NCI-H2227 (cell line): ENCODE measurements at regions not wholly inside any gene's neighbourhood (a gene's known extent, or its start where the extent isn't known, plus 50 kb on each side); places are given as distances from the start of the nearest gene placed in this dataset.
A peak's percentile ranks its signal among the peaks of the same experiment; 100 is the strongest.
"Not testable (repeated sequence)": the region's sequence is repeated elsewhere in the genome, so short reads cannot be mapped to it uniquely, and the experiment has no call there.

Experiments used
- DNase-seq: peaks from one replicate; lab custom pipeline; 2025; ENCODE audit not compliant: unreplicated experiment; lab: John Stamatoyannopoulos, UW

DNA sequence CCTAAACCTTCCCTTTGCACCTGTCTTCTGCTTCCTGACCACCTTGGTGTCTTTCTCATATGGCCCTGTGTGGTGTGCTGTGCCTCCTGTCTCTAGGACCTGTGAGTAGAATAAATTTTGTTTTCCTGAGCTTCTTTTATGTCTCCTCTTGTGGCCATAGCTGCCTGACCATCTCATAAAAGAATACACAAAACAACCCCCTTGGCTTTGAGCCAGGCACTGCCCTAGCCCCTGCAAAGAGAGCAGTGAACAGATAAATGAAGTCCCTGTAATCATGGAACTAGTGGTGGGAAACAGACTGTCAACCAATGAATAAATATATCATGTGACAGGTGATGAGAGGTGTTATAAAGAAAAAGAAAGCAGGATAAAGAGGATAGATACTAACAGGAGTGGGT lies 485.1 kb downstream of the CSNK1G3 start:
- DNase-seq: peak; percentile 18

DNA sequence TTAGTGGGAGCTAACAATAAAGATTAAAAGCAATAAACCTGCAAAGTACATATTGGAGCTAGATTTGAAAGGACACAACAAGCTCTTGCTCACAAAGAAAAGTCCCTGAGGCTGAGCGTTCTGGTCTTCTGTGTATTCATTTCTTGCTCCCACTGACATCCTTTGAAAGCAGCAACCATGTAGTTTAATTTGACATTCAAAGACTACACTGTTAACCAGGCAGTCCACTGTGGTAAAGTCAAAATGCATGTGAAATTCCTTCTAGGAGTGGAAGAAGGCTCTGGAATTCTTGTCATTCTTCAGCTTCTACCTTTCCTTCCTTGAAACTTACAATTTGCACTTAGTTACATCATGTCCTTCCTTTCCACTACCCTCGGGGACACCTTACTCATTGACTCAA lies 480.7 kb downstream of the CSNK1G3 start:
- no peak for DNase-seq

GRCh38 chr5:123987956-123988355 lies 476.0 kb downstream of the CSNK1G3 start:
- DNase-seq: no peak

DNA sequence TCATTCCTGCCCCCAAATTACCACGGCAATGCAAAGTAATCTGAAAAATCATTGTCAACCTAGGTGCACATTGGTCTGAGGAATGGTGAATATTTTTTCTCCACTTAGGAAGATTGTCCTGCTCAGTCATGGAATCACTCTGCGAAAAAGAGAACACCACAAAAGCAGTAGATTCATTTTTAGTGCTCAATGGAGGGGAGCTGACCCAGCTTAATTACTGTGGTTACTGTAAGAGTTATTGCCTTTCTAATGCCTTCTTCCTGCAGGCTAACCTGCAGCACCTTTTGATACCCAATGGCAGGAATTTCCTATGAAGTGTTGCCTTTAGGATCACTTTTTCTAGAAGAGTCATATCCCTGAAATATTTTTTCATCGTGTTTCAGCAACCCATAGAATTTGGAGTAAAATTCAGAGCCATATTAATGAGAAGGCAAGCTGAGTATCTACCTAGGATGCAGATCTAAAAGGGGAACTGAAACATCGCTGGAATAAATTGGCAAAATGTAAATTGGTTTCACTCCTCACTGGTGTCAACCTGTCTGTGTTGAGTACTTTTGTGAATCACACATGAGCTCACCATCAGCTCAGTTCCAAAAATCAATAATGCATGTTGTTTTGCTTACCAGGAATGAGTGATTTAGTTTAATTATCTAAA lies 464.5 kb downstream of the CSNK1G3 start:
- no peak for DNase-seq

- not testable (repeated sequence) for DNase-seq
Measured at GRCh38 chr5:123975521-123975920, 463.5 kb downstream of the CSNK1G3 start.

DNA sequence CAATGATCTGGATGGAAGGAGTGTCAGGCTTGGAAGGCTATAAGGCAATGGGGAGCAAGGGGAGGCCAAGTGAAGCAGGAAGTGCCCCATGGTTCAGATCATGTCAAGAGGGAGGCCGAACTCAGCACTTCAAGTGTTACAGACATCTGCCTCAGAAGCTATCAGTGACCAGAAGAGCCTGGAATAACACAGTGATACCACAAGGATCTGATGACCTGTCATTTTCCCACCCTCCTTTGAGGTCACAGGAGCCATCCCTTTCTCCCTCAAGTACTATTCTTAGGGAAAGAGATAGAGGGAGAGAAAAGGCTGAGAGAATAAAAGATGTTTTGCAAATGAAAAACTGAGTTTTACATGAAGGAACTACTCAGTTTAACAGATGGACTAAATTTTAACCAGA lies 454.8 kb downstream of the CSNK1G3 start:
- no peak for DNase-seq

GRCh38 chr5:123965626-123966025 lies 453.6 kb downstream of the CSNK1G3 start:
- DNase-seq: no peak

GRCh38 chr5:123964884-123965283 lies 452.9 kb downstream of the CSNK1G3 start:
- DNase-seq: no peak

GRCh38 chr5:123960526-123960925 lies 448.5 kb downstream of the CSNK1G3 start:
- DNase-seq: no peak

DNA sequence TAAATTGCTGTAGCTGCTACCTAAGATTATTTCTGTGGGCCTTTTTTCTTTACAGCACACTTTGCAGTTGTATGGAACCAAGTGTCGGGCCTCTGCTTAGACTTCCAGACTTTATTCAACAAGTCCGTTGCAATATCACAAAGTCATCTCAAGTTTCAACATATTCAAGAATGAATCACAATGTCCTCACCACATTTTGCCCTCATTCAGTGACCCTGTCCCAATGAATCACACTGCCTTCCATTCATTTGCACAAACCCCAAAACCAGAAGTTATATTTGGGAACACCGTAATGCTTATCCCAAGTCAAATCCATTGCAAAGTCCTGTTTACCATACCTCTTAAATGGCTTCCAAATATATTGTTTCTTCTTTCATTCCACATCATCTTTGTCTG lies 439.6 kb downstream of the CSNK1G3 start:
- no peak for DNase-seq

GRCh38 chr5:123950701-123951581 lies 439.0 kb downstream of the CSNK1G3 start:
- DNase-seq: no peak

DNA sequence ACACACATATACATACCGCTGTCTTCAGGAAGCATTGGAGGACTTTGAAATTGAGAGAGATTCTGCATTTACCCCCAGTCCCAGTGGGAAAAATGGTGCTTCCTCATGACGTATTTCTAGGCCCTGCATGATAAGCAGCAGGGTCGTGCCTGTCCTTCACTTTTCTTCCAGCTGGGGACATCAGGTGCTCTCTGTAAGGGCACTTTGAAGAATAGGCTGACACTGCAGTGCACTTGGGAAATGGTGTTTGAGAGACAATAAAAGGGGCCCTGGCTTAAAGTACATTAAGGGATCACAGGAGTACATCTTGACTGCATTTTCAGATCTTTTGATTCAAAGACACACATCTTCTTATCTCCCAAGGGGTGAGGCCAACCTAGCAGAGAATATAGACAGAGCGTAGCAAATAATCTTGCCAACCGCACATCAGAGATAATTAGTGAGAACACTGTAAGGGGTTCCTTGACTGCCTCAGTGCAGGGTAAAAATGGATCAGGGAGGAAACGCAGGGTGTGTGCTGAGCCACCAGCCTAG lies 437.9 kb downstream of the CSNK1G3 start:
- no peak for DNase-seq

DNA sequence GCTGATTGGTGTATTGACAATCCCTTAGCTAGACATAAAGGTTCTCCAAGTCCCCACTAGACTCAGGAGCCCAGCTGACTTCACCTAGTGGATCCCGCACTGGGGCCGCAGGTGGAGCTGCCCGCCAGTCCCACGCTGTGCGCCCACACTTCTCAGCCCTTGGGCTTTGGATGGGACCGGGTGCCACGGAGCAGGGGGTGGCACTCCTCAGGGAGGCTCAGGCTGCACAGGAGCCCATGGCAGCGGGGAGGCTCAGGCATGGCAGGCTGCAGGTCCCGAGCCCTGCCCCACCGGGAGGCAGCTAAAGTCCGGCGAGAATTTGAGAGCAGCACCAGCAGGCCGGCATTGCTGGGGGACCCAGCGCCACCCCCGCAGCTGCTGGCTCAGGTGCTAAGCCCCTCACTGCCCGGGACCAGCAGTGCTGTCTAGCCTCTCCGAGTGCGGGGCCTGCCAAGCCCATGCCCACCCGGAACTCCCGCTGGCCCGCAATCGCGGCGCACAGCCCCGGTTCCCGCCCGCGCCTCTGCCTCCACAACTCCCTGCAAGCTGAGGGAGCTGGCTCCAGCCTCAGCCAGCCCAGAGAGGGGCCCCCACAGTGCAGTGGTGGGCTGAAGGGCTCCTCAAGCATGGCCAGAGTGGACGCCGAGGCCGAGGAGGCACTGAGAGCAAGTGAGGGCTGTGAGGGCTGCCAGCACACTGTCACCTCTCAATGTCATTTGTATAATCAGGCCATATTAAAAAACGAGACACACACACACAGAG lies 437.2 kb downstream of the CSNK1G3 start:
- DNase-seq: no peak

GRCh38 chr5:123947797-123948196 lies 435.8 kb downstream of the CSNK1G3 start:
- no peak for DNase-seq

DNA sequence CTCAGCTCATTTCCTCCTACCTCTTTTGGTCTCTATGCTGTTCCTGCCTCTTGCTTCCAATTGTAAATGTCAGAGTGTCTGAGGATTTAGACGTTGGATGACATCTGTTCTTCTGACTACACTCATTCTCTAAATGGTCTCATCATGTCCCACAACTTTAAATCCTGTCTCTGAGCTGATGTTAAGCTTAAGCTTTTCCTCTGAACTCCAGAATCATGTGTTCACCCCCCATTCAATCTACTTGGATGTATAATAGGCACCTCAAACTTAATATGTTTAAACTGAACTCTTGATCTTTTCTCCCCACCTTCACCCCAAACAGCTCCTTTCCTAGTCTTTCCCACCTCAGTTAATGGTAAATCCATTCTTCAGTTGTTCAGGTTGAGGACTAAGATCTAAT lies 433.6 kb downstream of the CSNK1G3 start:
- no peak for DNase-seq

- DNase-seq: no peak
Measured at GRCh38 chr5:123943151-123943550, 431.2 kb downstream of the CSNK1G3 start.

DNA sequence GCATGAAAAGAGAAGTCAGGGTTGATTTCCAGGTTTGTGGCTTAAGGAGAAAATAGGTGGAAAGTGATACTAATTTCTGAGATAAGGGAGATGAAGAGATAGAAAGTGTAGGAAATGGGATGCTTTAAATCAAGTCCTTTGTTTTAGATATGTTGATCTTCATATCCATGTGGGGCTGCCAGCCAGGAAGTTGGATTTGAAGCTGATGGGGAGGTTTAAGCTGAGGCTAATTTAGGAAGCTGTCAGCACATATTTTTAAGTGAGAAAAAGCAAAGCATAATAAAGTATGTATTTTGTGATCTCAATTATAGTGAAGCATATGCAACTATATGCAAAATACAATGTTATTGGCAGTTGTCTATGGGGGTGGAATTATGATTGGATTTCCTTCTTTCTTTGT lies 428.4 kb downstream of the CSNK1G3 start:
- no peak for DNase-seq

DNA sequence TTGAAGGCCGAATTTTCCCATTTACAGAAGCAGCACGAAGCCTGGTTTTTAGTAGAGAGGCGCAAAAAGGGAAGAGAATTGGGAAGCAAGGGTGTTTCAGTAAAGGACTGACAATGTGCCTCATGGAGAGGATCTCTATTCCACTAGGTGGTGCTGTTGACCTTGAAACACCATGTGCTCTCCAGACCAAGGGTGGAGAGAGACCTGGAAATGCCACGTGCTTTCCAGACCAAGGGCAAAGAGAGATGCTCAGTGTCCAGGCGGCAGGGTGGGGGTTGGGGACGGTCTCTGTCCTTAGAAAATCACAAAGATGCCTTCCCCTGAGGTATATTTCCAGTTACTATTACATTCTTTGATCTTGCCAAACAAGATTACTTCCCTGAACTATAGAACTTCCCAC lies 425.3 kb downstream of the CSNK1G3 start:
- DNase-seq: no peak

DNA sequence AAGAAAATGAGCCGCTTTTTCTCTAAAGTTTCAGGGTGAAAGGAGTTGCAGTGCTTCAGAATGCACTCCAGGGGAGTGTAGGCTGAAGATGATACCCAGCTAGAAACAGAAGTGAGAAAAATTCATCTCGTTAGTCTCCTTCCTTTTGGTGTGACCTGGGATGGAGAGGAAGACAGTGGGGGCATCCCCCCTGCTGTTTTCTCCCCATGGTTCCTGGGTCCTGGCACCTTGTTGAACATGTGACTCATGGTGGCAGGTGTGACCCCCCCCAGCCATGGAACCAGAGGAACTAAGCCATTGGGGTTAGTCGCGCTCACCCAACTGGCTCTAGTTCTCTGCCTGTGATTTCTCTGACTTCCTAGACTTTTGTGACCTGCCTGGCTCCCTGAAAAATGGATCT lies 424.6 kb downstream of the CSNK1G3 start:
- no peak for DNase-seq

DNA sequence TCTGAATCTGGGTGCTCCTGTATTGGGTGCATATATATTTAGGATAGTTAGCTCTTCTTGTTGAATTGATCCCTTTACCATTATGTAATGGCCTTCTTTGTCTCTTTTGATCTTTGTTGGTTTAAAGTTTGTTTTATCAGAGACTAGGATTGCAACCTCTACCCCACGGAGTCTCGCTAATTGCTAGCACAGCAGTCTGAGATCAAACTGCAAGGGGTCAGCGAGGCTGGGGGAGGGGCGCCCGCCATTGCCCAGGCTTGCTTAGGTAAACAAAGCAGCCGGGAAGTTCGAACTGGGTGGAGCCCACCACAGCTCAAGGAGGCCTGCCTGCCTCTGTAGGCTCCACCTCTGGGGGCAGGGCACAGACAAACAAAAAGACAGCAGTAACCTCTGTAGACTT lies 421.8 kb downstream of the CSNK1G3 start:
- DNase-seq: not testable (repeated sequence)

DNA sequence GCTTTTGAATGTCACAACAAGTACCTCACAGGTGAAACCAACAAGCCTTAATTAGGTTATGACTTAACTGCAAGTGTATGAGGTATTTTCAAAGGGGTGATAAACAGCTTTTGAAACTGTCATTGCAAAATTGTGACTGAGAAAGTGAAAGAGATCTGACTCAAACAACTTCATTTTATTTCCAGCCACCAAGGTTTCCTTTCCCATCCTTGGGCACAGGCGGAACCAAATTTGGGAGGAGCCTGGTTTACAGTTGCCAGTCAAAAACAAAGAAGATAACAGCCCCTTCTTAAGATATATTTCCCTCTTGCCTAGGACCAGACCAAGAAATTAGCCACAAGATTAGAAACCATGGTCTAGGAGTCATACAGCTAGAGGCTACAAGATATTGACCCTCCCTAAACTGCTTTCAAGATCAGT lies 417.1 kb downstream of the CSNK1G3 start:
- DNase-seq: no peak
